ENCODE measurements at regions not wholly inside any gene's neighbourhood (a gene's known extent, or its start where the extent isn't known, plus 50 kb on each side); places are given as distances from the start of the nearest gene placed in this dataset.

DNA sequence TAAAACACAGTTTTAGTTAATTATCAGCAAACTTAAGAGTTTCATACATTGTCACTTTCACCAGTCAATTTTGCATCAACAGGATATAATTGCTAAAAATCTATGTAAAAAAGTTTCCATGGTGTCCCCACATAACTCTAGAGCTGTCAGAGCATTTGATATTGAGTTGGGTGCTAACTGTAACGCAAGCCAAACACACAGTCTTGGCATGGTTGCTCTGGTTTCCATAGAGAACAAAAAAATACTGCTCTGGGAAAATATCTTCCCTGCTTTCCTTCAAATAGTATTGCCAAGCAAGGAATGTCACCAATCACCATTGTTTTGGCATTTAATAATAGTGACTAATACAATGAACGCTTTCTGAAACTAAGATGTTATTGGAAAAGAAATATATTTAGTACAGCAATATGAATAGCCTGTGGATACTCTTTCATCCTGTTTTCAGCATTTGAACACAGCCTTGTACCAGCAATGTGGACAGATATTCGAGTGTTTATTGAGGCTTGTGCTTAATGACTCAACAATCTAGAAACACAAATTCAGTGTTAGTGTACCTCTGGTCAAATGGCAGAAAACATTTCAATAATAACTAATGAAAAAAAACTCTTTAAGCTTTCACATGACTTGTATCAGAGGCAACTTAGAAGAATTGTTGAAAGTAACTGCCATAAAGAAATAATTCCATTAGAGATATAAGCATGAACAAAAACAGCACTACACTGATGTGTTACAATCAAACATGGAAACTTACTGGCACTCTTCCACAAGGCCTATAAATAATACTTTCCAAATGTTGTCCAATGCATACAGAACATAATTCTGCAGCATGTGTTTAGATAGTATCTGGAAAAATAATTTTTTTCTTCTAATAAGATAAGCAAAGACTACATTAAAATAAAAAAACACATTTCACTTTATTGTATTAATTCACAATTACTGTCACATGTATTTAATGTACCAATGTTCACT is 1469.5 kb upstream of the CELF2 start:
- Histone ChIP-seq H3K4me3 (no peak overlapping the region), H3K4me1 (no peaks in the 10 kb centered on the region), H3K9me3 (no peaks in the 10 kb centered on the region), H3K27me3 (no peaks in the 10 kb centered on the region), H3K36me3 (no peaks in the 10 kb centered on the region), H3K27ac (no peak overlapping the region)
- TF ChIP-seq, protein P1, sequence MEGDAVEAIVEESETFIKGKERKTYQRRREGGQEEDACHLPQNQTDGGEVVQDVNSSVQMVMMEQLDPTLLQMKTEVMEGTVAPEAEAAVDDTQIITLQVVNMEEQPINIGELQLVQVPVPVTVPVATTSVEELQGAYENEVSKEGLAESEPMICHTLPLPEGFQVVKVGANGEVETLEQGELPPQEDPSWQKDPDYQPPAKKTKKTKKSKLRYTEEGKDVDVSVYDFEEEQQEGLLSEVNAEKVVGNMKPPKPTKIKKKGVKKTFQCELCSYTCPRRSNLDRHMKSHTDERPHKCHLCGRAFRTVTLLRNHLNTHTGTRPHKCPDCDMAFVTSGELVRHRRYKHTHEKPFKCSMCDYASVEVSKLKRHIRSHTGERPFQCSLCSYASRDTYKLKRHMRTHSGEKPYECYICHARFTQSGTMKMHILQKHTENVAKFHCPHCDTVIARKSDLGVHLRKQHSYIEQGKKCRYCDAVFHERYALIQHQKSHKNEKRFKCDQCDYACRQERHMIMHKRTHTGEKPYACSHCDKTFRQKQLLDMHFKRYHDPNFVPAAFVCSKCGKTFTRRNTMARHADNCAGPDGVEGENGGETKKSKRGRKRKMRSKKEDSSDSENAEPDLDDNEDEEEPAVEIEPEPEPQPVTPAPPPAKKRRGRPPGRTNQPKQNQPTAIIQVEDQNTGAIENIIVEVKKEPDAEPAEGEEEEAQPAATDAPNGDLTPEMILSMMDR (IDR thresholded peaks at IDR 0.05) = no peak
- TF ChIP-seq POLR2A (IDR thresholded peaks at IDR 0.05) = no peak
- DNase-seq = no peak
- intact Hi-C loops (cut with DNase I) = no loop called here
- 22 to 34% methylated on average over 3 of the region's 3 CpGs for WGBS, 2 donors

DNA sequence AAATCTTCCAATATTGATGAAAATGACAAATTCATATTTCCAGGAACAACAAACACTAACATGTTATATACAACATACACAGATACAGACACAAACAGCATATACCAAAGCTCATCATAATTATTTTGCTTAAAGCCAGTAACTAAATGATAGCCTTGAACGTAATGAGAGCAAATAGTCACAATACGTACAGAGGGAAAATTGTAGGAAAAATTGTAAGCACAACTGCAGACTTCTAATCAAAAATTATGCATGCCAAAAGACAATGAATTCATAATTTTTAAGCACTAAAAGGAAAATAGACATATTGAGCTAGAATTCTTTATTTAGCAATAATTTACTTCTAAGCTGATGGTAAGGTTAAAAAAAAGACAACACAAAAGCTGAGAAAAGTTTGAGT is 1466.9 kb upstream of the CELF2 start:
- Histone ChIP-seq H3K27ac (no peak overlapping the region), H3K36me3 (no peaks in the 10 kb centered on the region), H3K4me3 (no peak overlapping the region), H3K27me3 (no peaks in the 10 kb centered on the region), H3K4me1 (no peaks in the 10 kb centered on the region), H3K9me3 (no peaks in the 10 kb centered on the region)
- intact Hi-C loops (cut with DNase I) = no loop called here
- WGBS, 2 donors = 81 to 90% methylated on average over 2 of the region's 2 CpGs
- no peak for TF ChIP-seq POLR2A (IDR thresholded peaks at IDR 0.05)
- TF ChIP-seq, protein P1 (IDR thresholded peaks at IDR 0.05) = no peak
- no peak for DNase-seq

DNA sequence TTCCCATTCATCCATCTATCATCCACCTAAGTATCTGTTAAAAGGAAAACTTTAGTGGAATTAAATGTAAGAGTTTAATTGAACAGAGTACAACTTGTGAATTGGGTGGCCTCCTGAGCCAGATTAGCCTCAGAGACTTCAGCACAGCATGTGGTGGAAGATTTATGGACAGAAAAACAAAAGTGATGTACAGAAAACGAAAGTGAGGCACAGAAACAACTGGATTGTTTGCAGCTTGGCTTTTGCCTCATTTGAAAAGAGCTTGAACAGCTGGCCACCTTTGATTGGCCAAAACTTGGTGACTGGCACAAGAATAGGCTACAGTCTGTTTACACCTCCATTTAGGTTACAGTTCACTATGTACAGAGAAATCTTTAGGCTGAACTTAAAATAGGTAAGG is 1463.4 kb upstream of the CELF2 start:
- no peak overlapping the region for H3K4me3 ChIP-seq
- DNase-seq = no peak
- 0 to 7% methylated on average over 1 of the region's 1 CpG for WGBS, 2 donors
- no peaks in the 10 kb centered on the region for H3K9me3 ChIP-seq
- no peak overlapping the region for H3K27ac ChIP-seq
- H3K27me3 ChIP-seq = no peaks in the 10 kb centered on the region
- intact Hi-C loops (cut with DNase I) = no loop called here
- no peaks in the 10 kb centered on the region for H3K4me1 ChIP-seq
- H3K36me3 ChIP-seq = no peaks in the 10 kb centered on the region
- TF ChIP-seq, protein P1 (IDR thresholded peaks at IDR 0.05) = no peak
- TF ChIP-seq POLR2A (IDR thresholded peaks at IDR 0.05) = no peak

DNA sequence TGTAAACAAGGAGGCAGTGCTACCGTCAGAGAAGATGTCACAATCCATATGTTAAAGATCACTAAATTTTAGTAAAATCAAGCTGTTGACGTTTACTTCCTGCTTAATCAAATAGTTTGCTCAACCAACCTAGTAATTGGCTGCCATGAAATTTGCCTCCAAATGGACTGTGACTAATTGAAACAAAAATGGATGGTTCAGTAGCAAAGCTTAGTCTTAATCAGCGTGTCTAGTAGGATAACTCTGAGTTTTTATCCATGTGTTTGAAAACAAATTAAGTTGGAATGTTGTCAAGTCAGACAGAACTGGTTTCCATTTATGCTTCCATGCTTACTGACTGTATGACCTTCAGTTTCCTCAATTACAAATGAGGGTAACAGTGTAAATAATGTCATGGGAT is 1456.7 kb upstream of the CELF2 start:
- H3K27me3 ChIP-seq = no peaks in the 10 kb centered on the region
- no peaks in the 10 kb centered on the region for H3K4me1 ChIP-seq
- no peaks in the 10 kb centered on the region for H3K9me3 ChIP-seq
- no peaks in the 10 kb centered on the region for H3K36me3 ChIP-seq
- H3K27ac ChIP-seq = no peak overlapping the region
- no peak for DNase-seq
- H3K4me3 ChIP-seq = no peak overlapping the region
- intact Hi-C loops (cut with DNase I) = no loop called here
- TF ChIP-seq POLR2A (IDR thresholded peaks at IDR 0.05) = no peak
- TF ChIP-seq, protein P1 (IDR thresholded peaks at IDR 0.05) = no peak
- 39 to 51% methylated on average over 3 of the region's 3 CpGs for WGBS, 2 donors

DNA sequence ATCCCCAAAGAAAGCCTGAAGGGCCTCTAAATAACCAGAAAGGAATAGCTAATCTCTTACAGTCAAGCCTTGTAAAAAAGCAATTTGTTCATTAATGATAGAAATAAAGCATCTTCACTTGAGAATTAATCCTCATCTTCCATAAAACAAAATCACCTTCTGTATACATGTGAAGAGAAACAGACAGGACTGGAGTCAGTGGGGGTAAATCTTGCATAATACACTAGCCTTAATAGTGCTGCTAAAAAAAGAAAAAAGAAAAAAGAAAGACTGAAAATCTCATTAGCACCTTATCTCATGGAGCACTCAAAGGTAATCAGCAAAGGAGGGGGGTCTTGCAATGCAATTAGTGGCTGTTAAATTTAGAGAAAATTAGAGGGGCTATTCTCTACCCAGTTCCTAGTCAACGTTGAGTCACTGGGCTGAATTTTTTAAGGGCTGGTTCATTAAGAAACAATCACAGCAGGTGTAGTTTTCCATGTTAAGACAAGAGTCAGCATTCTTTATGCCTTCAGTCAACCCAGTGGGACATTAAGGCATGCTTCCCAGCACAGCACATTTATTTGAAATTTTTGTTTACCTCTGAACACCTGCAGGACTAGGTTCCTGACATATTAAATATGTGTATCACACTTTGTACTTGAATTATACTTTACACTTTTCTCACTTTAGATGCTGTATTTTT is 1455.7 kb upstream of the CELF2 start:
- WGBS, 2 donors = 15 to 21% methylated on average over 1 of the region's 1 CpG
- H3K36me3 ChIP-seq = no peaks in the 10 kb centered on the region
- H3K4me1 ChIP-seq = no peaks in the 10 kb centered on the region
- no peak overlapping the region for H3K4me3 ChIP-seq
- no peaks in the 10 kb centered on the region for H3K27me3 ChIP-seq
- no peak for TF ChIP-seq POLR2A (IDR thresholded peaks at IDR 0.05)
- TF ChIP-seq, protein P1 (IDR thresholded peaks at IDR 0.05) = no peak
- H3K9me3 ChIP-seq = no peaks in the 10 kb centered on the region
- intact Hi-C loops (cut with DNase I) = no loop called here
- no peak overlapping the region for H3K27ac ChIP-seq
- DNase-seq = no peak

All from esophagus squamous epithelium (tissue), 5 donors.